CD14-positive monocyte (primary cell): ENCODE measurements at regions not wholly inside any gene's neighbourhood (a gene's known extent, or its start where the extent isn't known, plus 50 kb on each side); places are given as distances from the start of the nearest gene placed in this dataset.

Experiments used
- DNase-seq, 3 donors: peaks; one replicate each; pipeline ENCODE4 v3.0.0-alpha.2; 2011 to 2022
- H2AFZ ChIP-seq: 2 replicates; pipeline ENCODE4 v1.6.0; 2012; ENCODE audit warnings: mild to moderate bottlenecking, low read depth, low read length, inconsistent platforms; ENCODE audit not compliant: insufficient read depth, poor library complexity, severe bottlenecking
- H3K27ac ChIP-seq, 2 donors: 1 replicate in 1 of 2; 2 replicates in 1 of 2; pipeline ENCODE4 v1.5.1; 2012 to 2013; ENCODE audit warnings: low read length in 2 of 2, control low read depth in 1 of 2, inconsistent platforms in 1 of 2, low read depth in 1 of 2, mild to moderate bottlenecking in 1 of 2
- H3K27me3 ChIP-seq, 2 donors: one replicate each; pipeline versions ENCODE4 v1.6.0 to v1.6.1; 2011 to 2013; ENCODE audit warnings: low read length in 2 of 2; ENCODE audit not compliant: control insufficient read depth in 2 of 2, insufficient read depth in 2 of 2
- H3K36me3 ChIP-seq, 2 donors: replicated peaks in 1 of 2; 1 replicate in 1 of 2; 2 replicates in 1 of 2; pipeline versions ENCODE4 v1.5.1 to v1.6.1; 2012 to 2013; ENCODE audit warnings: low read length in 2 of 2, control low read depth in 1 of 2, inconsistent platforms in 1 of 2, mild to moderate bottlenecking in 1 of 2; ENCODE audit not compliant: insufficient read depth in 2 of 2, control insufficient read depth in 1 of 2
- H3K4me1 ChIP-seq, 2 donors: 1 replicate in 1 of 2; 2 replicates in 1 of 2; pipeline versions ENCODE4 v1.5.1 to v1.6.1; 2012 to 2013; ENCODE audit warnings: low read length in 2 of 2, control low read depth in 1 of 2, inconsistent platforms in 1 of 2, mild to moderate bottlenecking in 1 of 2, moderate library complexity in 1 of 2; ENCODE audit not compliant: insufficient read depth in 2 of 2, control insufficient read depth in 1 of 2
- H3K4me2 ChIP-seq: replicated peaks from 2 replicates; pipeline ENCODE3; 2012; ENCODE audit warnings: low read length, moderate library complexity, mild to moderate bottlenecking; ENCODE audit not compliant: poor library complexity, severe bottlenecking; ENCODE audit errors: extremely low read depth
- H3K4me3 ChIP-seq, 3 experiments: fragments of 200-600 bp in 1 of 3; sonication (generic) in 1 of 3; replicated peaks in 1 of 3; 1 replicate in 2 of 3; 2 replicates in 1 of 3; pipeline ENCODE4 v1.5.1; 2011 to 2013; ENCODE audit warnings: low read length in 3 of 3, mild to moderate bottlenecking in 3 of 3, control low read depth in 2 of 3, low read depth in 2 of 3, inconsistent platforms in 1 of 3, moderate library complexity in 1 of 3
- H3K79me2 ChIP-seq: 2 replicates; pipeline ENCODE4 v1.6.0; 2012; ENCODE audit warnings: mild to moderate bottlenecking, control low read depth, inconsistent platforms, low read length, moderate library complexity; ENCODE audit not compliant: insufficient read depth
- H3K9ac ChIP-seq: 2 replicates; pipeline ENCODE4 v1.6.0; 2017; ENCODE audit warnings: low read length, mild to moderate bottlenecking; ENCODE audit not compliant: insufficient read depth, poor library complexity, severe bottlenecking
- H3K9me3 ChIP-seq, 2 donors: replicated peaks in 1 of 2; 1 replicate in 1 of 2; 2 replicates in 1 of 2; pipeline versions ENCODE4 v1.5.1 to v1.6.1; 2012 to 2013; ENCODE audit warnings: low read length in 2 of 2, control low read depth in 1 of 2; ENCODE audit not compliant: control insufficient read depth in 1 of 2, insufficient read depth in 1 of 2
- H4K20me1 ChIP-seq: 2 replicates; pipeline ENCODE4 v1.6.0; 2012; ENCODE audit warnings: mild to moderate bottlenecking, low read length, control low read depth, moderate library complexity; ENCODE audit not compliant: insufficient read depth
- H3K27ac Mint-ChIP-seq, 7 donors: one replicate each; pipeline ENCODE4 v1.8.0; 2020; ENCODE audit warnings: mild to moderate bottlenecking in 7 of 7, mixed read lengths in 7 of 7, moderate library complexity in 6 of 7, inconsistent platforms in 2 of 7
- H3K27me3 Mint-ChIP-seq, 3 donors: one replicate each; pipeline ENCODE4 v1.8.0; 2021 to 2022; ENCODE audit warnings: low read depth in 3 of 3, mild to moderate bottlenecking in 3 of 3, mixed read lengths in 3 of 3, moderate library complexity in 3 of 3, inconsistent platforms in 1 of 3
- H3K36me3 Mint-ChIP-seq, 2 donors: one replicate each; pipeline ENCODE4 v1.8.0; 2020; ENCODE audit warnings: mixed read lengths in 2 of 2, inconsistent platforms in 1 of 2, mild to moderate bottlenecking in 1 of 2
- H3K4me1 Mint-ChIP-seq: one replicate; pipeline ENCODE4 v1.8.0; 2020; ENCODE audit warnings: mild to moderate bottlenecking, mixed read lengths
- H3K4me3 Mint-ChIP-seq, 2 donors: one replicate each; pipeline ENCODE4 v1.8.0; 2020; ENCODE audit warnings: mild to moderate bottlenecking in 2 of 2, mixed read lengths in 2 of 2, moderate library complexity in 1 of 2
- H3K9me3 Mint-ChIP-seq, 7 donors: one replicate each; pipeline ENCODE4 v1.8.0; 2020 to 2022; ENCODE audit warnings: mixed read lengths in 7 of 7, mild to moderate bottlenecking in 6 of 7, moderate library complexity in 6 of 7, inconsistent platforms in 2 of 7
- CTCF ChIP-seq: fragments of 200-600 bp; IDR thresholded peaks from one replicate; pipeline ENCODE4 v1.8.0; 2022; ENCODE audit warnings: antibody characterized with exemption, mild to moderate bottlenecking
- WGBS: methylation state at CpG from one replicate; pipeline ENCODE4 v1.1.5; 2013; ENCODE audit warnings: missing lambda C conversion rate; ENCODE audit not compliant: insufficient coverage; 5-methylcytosine and 5-hydroxymethylcytosine counted together
- intact Hi-C, 2 donors: fragments of 100-400 bp; cut with micrococcal nuclease; formaldehyde crosslinking; loops; one replicate each; pipeline versions ENCODE4 v1.15.0 to v1.15.1; 2023

DNA sequence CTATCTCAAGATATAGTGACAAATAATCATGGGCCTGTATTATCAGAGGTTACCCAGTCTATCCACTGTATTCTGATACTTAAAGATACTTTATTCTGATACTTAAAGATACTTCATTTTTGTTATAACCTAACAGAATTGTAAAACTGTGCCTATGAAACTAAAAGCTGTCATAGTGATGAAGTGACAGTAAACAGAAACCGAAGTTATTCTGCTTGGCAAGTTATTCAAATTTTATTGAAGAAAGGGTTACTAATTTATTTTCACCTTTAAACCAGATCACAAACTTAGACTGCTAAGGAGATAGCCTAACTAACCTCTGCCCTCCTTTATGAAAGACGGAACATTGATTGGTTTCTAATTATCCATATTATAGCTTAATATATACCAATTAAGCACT, 604.6 kb upstream of the IMPG1 start:
- no CpG with 5 or more reads among the region's 2 CpGs for WGBS
- H3K79me2 ChIP-seq, result no peaks in the 10 kb centered on the region
- no peak overlapping the region for H3K4me2 ChIP-seq
- H2AFZ ChIP-seq, result no peak overlapping the region
- H3K9me3 ChIP-seq, result no peaks in the 10 kb centered on the region
- Mint-ChIP-seq H3K36me3 (no peaks in the 10 kb centered on the region), H3K27me3 (no peaks in the 10 kb centered on the region), H3K4me3 (no peak overlapping the region), H3K4me1 (no peaks in the 10 kb centered on the region), H3K27ac (no peak overlapping the region), H3K9me3 (peaks cover 0 to 3% (median 0%) of the 10 kb centered on the region in 7 donors)
- H3K27ac ChIP-seq, result no peak overlapping the region
- no peaks in the 10 kb centered on the region for H3K27me3 ChIP-seq
- no peaks in the 10 kb centered on the region for H4K20me1 ChIP-seq
- intact Hi-C loops, result no loop called here
- no peaks in the 10 kb centered on the region for H3K4me1 ChIP-seq
- no peaks in the 10 kb centered on the region for H3K36me3 ChIP-seq
- no peak overlapping the region for H3K9ac ChIP-seq
- DNase-seq, result no peak
- H3K4me3 ChIP-seq, result no peak overlapping the region
- TF ChIP-seq CTCF, result no peak

- WGBS, result 76% methylated on average over 3 of the region's 4 CpGs
- TF ChIP-seq CTCF, result no peak
These were observed 599.3 kb upstream of the IMPG1 start for GRCh38 chr6:76671751-76672150.

More at GRCh38 chr6:76671751-76672150, 599.3 kb upstream of the IMPG1 start:
- H3K9me3 ChIP-seq, result no peaks in the 10 kb centered on the region
- intact Hi-C loops, result no loop called here
- Mint-ChIP-seq H3K36me3 (no peaks in the 10 kb centered on the region), H3K4me1 (no peaks in the 10 kb centered on the region), H3K27me3 (no peaks in the 10 kb centered on the region), H3K27ac (no peak overlapping the region), H3K4me3 (no peak overlapping the region), H3K9me3 (peaks cover 0 to 6% (median 2%) of the 10 kb centered on the region in 7 donors)
- no peak overlapping the region for H3K4me2 ChIP-seq
- H3K36me3 ChIP-seq, result no peaks in the 10 kb centered on the region
- H3K79me2 ChIP-seq, result no peaks in the 10 kb centered on the region
- no peaks in the 10 kb centered on the region for H4K20me1 ChIP-seq
- H3K4me3 ChIP-seq, result no peak overlapping the region
- no peak overlapping the region for H3K27ac ChIP-seq
- no peaks in the 10 kb centered on the region for H3K27me3 ChIP-seq
- no peak overlapping the region for H3K9ac ChIP-seq
- no peak overlapping the region for H2AFZ ChIP-seq
- DNase-seq, result no peak
- no peaks in the 10 kb centered on the region for H3K4me1 ChIP-seq
